Type B pancreatic cell (in vitro differentiated cells): ENCODE measurements at regions not wholly inside any gene's neighbourhood (a gene's known extent, or its start where the extent isn't known, plus 50 kb on each side); places are given as distances from the start of the nearest gene placed in this dataset.

Source experiments
- DNase-seq: peaks from one replicate; pipeline ENCODE4 v3.0.0; 2021; ENCODE audit warnings: mixed read lengths; ENCODE audit not compliant: unreplicated experiment; ENCODE audit errors: extremely low spot score
- H3K27ac Mint-ChIP-seq: 2 replicates; pipeline ENCODE4 v1.8.0; 2021; ENCODE audit warnings: mild to moderate bottlenecking, mixed read lengths
- H3K27me3 Mint-ChIP-seq: 2 replicates; pipeline ENCODE4 v1.8.0; 2021; ENCODE audit warnings: mixed read lengths
- H3K36me3 Mint-ChIP-seq: 2 replicates; pipeline ENCODE4 v1.8.0; 2021; ENCODE audit warnings: mixed read lengths
- H3K4me1 Mint-ChIP-seq: one replicate; pipeline ENCODE4 v1.8.0; 2021; ENCODE audit warnings: mixed read lengths; ENCODE audit not compliant: unreplicated experiment
- H3K4me3 Mint-ChIP-seq: 2 replicates; pipeline ENCODE4 v1.8.0; 2021; ENCODE audit warnings: mild to moderate bottlenecking, mixed read lengths
- H3K9me3 Mint-ChIP-seq: 2 replicates; pipeline ENCODE4 v1.8.0; 2021; ENCODE audit warnings: mixed read lengths
- TF ChIP-seq, protein P1 (sequence below): fragments of 200-600 bp; sonication (generic); conservative IDR thresholded peaks from 2 replicates; pipeline ENCODE4 v1.5.0; 2021; ENCODE audit warnings: antibody characterized with exemption, mild to moderate bottlenecking

DNA sequence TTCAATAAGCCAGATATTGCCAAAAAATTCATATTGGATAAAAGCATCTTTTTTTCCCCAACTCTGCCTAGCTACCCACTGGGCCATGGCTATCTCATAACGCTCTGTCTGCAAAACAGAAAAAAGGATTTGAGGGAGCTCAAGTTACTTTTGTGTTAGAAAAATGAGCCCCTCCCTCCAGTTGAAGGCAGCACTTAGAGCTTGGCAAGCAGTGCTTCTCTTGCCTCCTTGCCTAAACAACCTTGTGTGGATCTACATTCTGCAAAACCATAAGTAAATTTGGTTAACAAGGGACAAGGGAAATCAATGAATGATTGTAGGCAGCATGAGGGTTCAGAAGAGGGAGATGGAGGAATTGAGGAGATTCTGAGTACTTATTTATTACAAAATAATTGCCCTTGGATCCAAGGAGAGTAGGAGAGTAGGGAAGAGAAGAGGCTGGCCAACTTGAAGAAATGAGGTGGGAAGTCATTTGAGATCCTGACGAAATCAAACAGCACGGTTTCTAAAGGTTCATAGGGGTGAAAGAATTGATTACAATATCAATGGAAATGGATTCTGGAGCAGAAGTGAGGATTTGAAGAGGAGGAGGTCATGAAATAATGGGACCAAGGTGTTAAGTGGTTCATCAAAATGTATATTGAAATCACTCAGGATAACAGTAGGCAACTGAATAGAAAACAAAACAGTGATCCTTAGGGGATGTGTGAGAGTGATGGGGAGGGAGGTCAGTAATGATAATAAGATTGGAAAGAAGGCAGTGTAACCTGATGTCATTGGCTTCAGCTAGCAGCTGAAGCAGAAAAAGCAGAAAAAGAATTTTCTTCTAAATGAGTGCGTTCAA, 434.8 kb upstream of the IGFBP7 start:
- H3K4me1 Mint-ChIP-seq, result no peaks in the 10 kb centered on the region
- no peak for DNase-seq
- H3K4me3 Mint-ChIP-seq, result no peak overlapping the region
- H3K27me3 Mint-ChIP-seq, result no peaks in the 10 kb centered on the region
- H3K27ac Mint-ChIP-seq, result no peak overlapping the region
- H3K9me3 Mint-ChIP-seq, result no peaks in the 10 kb centered on the region
- H3K36me3 Mint-ChIP-seq, result no peaks in the 10 kb centered on the region
- TF ChIP-seq, protein P1, sequence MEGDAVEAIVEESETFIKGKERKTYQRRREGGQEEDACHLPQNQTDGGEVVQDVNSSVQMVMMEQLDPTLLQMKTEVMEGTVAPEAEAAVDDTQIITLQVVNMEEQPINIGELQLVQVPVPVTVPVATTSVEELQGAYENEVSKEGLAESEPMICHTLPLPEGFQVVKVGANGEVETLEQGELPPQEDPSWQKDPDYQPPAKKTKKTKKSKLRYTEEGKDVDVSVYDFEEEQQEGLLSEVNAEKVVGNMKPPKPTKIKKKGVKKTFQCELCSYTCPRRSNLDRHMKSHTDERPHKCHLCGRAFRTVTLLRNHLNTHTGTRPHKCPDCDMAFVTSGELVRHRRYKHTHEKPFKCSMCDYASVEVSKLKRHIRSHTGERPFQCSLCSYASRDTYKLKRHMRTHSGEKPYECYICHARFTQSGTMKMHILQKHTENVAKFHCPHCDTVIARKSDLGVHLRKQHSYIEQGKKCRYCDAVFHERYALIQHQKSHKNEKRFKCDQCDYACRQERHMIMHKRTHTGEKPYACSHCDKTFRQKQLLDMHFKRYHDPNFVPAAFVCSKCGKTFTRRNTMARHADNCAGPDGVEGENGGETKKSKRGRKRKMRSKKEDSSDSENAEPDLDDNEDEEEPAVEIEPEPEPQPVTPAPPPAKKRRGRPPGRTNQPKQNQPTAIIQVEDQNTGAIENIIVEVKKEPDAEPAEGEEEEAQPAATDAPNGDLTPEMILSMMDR, result no peak

DNA sequence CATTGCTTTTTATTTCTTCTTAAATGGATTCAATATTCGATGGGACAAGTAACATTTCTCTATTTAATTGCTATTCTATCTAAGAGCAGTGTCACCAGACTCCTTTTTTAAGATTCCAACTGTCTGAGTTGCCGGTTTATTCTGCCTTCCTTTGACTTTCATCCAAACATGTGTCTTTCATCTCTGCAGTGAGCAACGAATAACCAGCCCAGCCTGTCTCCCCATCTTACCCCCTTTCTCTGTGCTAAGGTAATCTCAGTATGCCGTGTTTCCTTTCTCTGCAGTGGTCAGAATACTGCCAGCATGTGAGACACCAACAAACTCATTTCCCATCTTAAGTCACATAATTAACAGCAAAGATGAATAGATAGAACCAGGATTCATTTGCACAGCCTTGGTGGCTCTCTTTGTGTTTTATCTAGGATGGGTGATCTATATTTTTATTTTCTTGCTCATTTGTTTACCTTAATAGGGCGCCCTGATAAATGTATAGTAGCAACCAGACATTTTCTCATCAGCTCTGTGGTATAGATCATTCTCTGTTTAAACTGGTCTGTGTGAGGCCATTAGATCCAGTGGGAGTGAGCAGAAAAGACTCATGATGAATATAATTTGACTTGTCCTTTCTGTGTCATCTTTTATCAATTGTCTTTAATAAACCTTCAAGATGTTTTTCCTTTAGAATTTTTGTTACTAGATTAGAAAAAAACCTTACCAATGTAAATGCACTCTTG, 394.8 kb upstream of the IGFBP7 start:
- peaks cover 6% of the 10 kb centered on the region for H3K9me3 Mint-ChIP-seq
- TF ChIP-seq, protein P1, result no peak
- peaks cover 29% of the 10 kb centered on the region for H3K4me1 Mint-ChIP-seq
- H3K27me3 Mint-ChIP-seq, result no peaks in the 10 kb centered on the region
- no peaks in the 10 kb centered on the region for H3K36me3 Mint-ChIP-seq
- H3K27ac Mint-ChIP-seq, result no peak overlapping the region
- H3K4me3 Mint-ChIP-seq, result no peak overlapping the region
- DNase-seq, result no peak

DNA sequence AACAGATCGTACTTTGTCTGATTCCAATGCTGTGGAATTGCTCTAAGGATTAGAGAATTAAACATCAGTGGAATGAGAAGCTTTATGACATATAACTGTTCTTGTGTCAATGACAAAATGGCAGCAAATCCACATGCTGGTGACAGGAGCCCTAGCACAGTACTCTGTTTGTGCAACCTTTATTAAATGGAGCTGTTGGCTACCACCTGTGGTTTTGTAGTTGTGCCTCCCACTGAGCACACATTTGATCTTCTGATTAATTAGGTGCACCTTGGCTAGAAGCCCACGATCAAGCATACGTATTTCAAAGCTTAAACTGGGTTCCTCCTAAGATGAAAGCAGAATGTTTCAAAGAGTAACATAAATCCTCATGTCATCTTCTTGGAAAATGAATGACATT, 394.0 kb upstream of the IGFBP7 start:
- Mint-ChIP-seq H3K4me3 (no peak overlapping the region), H3K4me1 (peaks cover 29% of the 10 kb centered on the region), H3K27me3 (no peaks in the 10 kb centered on the region), H3K9me3 (peaks cover 10% of the 10 kb centered on the region), H3K27ac (peak overlapping the region; percentile 2), H3K36me3 (no peaks in the 10 kb centered on the region)
- TF ChIP-seq, protein P1, result no peak
- no peak for DNase-seq

DNA sequence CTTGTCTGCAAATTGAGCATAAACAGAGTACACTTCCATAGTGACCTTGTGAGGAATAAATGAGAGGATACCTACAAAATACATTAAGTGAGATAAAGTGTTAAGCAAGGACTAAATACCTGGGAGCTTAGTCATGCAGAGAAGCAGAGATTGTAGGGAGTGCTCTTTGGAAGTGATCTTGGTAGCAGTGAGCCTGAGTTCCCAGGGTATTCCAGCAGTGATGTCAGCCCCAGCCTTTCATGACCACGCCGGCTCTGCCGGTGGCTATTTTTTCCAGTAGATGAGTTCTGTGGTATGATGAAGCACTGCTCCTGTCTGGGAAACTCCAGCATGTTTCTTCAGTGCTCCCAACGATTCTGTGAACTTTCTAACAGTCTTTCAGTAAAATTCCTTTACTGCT, 391.5 kb upstream of the IGFBP7 start:
- Mint-ChIP-seq H3K27me3 (no peaks in the 10 kb centered on the region), H3K36me3 (no peaks in the 10 kb centered on the region), H3K4me1 (peaks cover 41% of the 10 kb centered on the region), H3K4me3 (no peak overlapping the region), H3K27ac (no peak overlapping the region), H3K9me3 (peaks cover 15% of the 10 kb centered on the region)
- no peak for DNase-seq
- TF ChIP-seq, protein P1, result no peak

DNA sequence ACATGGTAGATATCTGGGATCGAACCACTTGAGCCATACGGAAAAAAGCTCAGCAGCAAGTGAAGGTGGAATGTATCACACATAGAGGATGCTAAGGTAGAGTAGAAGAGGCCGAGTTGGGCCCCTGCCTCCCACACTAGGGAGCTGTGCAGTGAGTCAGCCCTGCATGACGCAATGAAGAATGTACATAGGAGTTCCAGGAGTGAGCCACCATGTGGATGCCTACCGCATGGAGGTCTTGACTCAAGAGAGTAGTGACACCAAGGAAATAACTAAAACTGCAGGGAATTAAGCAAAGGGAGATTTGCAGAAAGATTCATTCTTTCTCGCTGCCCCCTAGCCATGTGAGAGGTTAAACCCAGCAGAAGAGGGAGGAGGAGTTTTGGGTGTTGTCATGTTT, 389.6 kb upstream of the IGFBP7 start:
- no peak for DNase-seq
- Mint-ChIP-seq H3K4me1 (peaks cover 37% of the 10 kb centered on the region), H3K36me3 (no peaks in the 10 kb centered on the region), H3K27me3 (no peaks in the 10 kb centered on the region), H3K27ac (no peak overlapping the region), H3K9me3 (peaks cover 15% of the 10 kb centered on the region), H3K4me3 (no peak overlapping the region)
- TF ChIP-seq, protein P1, result no peak
